HepG2 (cell line): ENCODE measurements at regions not wholly inside any gene's neighbourhood (a gene's known extent, or its start where the extent isn't known, plus 50 kb on each side); places are given as distances from the start of the nearest gene placed in this dataset.

Source experiments
- ATAC-seq: fragments of 200-7000 bp; cut with Tn5 transposase; 3 replicates; pipeline ENCODE4 v1.9.1; 2020; ENCODE audit warnings: mild to moderate bottlenecking, moderate library complexity
- BruUV-seq: library from RNA; stranded (reverse); fragments of 400-500 nt; replicated peaks from 2 replicates; lab custom pipeline; 2021; lab: Mats Ljungman, UMichigan
- CTCF ChIA-PET: fragments of 300-600 bp; formaldehyde crosslinking; extraction: SDS; loops from one replicate; lab custom pipeline; 2021; ENCODE audit warnings: low total read pairs, inconsistent platforms, low intra/inter-chr PET ratio; lab: Yijun Ruan, JAX
- POLR2A ChIA-PET: fragments of 350-600 bp; sonication (Branson Sonifier 250); formaldehyde crosslinking; loops from one replicate; lab custom pipeline; 2020; ENCODE audit warnings: antibody characterized with exemption, inconsistent platforms; lab: Yijun Ruan, JAX
- DNase-seq: peaks from one replicate; pipeline ENCODE4 v3.0.0-alpha.2; 2015; ENCODE audit warnings: low spot score
- FAIRE-seq: peaks from 3 replicates; lab custom pipeline; 2011; peaks lifted over from hg19 to GRCh38; lab: Jason Lieb, UNC
- H2AFZ ChIP-seq: one replicate; pipeline ENCODE4 v1.6.1; 2011; ENCODE audit warnings: low read length, inconsistent platforms
- H3K27ac ChIP-seq: fragments of 300-600 bp; 3 replicates; pipeline ENCODE4 v1.8.0; 2011; ENCODE audit warnings: mixed run types, mild to moderate bottlenecking, mixed read lengths, low read length, inconsistent platforms; ENCODE audit not compliant: insufficient read depth; ENCODE audit errors: extremely low read length
- H3K27me3 ChIP-seq, 2 experiments: fragments of 200-600 bp in 1 of 2; 2 replicates in 1 of 2; 3 replicates in 1 of 2; pipeline versions ENCODE4 v1.6.0 to v1.8.0; 2011; ENCODE audit warnings: low read length in 2 of 2, mild to moderate bottlenecking in 2 of 2, moderate library complexity in 2 of 2, inconsistent platforms in 1 of 2; ENCODE audit not compliant: insufficient read depth in 2 of 2, control insufficient read depth in 1 of 2
- H3K36me3 ChIP-seq, 2 experiments: fragments of 200-600 bp in 1 of 2; replicated peaks in 1 of 2; 2 replicates in 1 of 2; 3 replicates in 1 of 2; pipeline versions ENCODE4 v1.5.1 to v1.8.0; 2011; ENCODE audit warnings: low read length in 2 of 2, inconsistent platforms in 1 of 2; ENCODE audit not compliant: insufficient read depth in 2 of 2, control insufficient read depth in 1 of 2
- H3K4me1 ChIP-seq: 2 replicates; pipeline ENCODE4 v1.5.1; 2012; ENCODE audit warnings: low read length, inconsistent platforms; ENCODE audit not compliant: insufficient read depth
- H3K4me2 ChIP-seq: 2 replicates; pipeline ENCODE4 v1.6.0; 2011; ENCODE audit warnings: low read depth, low read length, inconsistent platforms
- H3K4me3 ChIP-seq, 3 experiments: fragments of 200-600 bp in 1 of 3; sonication (generic), shearing (Covaris generic) in 1 of 3; replicated peaks in 1 of 3; 2 replicates each; pipeline ENCODE4 v1.5.1; 2011 to 2016; ENCODE audit warnings: low read length in 3 of 3, inconsistent platforms in 2 of 3, low read depth in 2 of 3, mild to moderate bottlenecking in 2 of 3, control low read depth in 1 of 3, mixed read lengths in 1 of 3; ENCODE audit not compliant: insufficient read depth in 1 of 3
- H3K79me2 ChIP-seq: one replicate; pipeline ENCODE4 v1.6.1; 2011; ENCODE audit warnings: low read length, inconsistent platforms; ENCODE audit not compliant: insufficient read depth
- H3K9ac ChIP-seq: 2 replicates; pipeline ENCODE4 v1.6.0; 2011; ENCODE audit warnings: mild to moderate bottlenecking, low read depth, low read length, inconsistent platforms; ENCODE audit not compliant: insufficient read depth
- H3K9me3 ChIP-seq: 2 replicates; pipeline ENCODE4 v1.5.1; 2012; ENCODE audit warnings: mild to moderate bottlenecking, low read length
- H4K20me1 ChIP-seq: 2 replicates; pipeline ENCODE4 v1.6.0; 2011; ENCODE audit warnings: inconsistent platforms, mild to moderate bottlenecking, low read length, moderate library complexity; ENCODE audit not compliant: insufficient read depth
- CEBPB ChIP-seq: IDR thresholded peaks from 2 replicates; pipeline ENCODE4 v1.6.1; 2011; ENCODE audit warnings: low read depth, low read length, improper control_type of control experiment, borderline replicate concordance
- DMAP1 ChIP-seq: IDR thresholded peaks from 2 replicates; pipeline ENCODE4 v1.6.1; 2016
- ELF4 ChIP-seq: sonication (generic); formaldehyde crosslinking; IDR thresholded peaks from 2 replicates; pipeline ENCODE4 v1.5.0; 2020; ENCODE audit warnings: missing genetic modification reagents, mild to moderate bottlenecking, moderate library complexity, borderline replicate concordance
- ETV6 ChIP-seq: sonication (generic); formaldehyde crosslinking; conservative IDR thresholded peaks from 2 replicates; pipeline ENCODE4 v1.4.0; 2020; ENCODE audit warnings: missing genetic modification reagents
- HMGA1 ChIP-seq: sonication (generic); formaldehyde crosslinking; conservative IDR thresholded peaks from 2 replicates; pipeline ENCODE4 v1.4.0; 2020; ENCODE audit warnings: missing genetic modification reagents
- KAT2B ChIP-seq: fragments of 150-350 bp; IDR thresholded peaks from 2 replicates; pipeline ENCODE4 v1.6.1; 2014; ENCODE audit warnings: low read depth, low read length, borderline replicate concordance
- PAF1 ChIP-seq: IDR thresholded peaks from 2 replicates; pipeline ENCODE4 v1.6.1; 2016; ENCODE audit warnings: missing genetic modification reagents, missing compliant biosample characterization
- ZMAT3 ChIP-seq: sonication (generic); formaldehyde crosslinking; conservative IDR thresholded peaks from 2 replicates; pipeline ENCODE4 v1.7.0; 2021; ENCODE audit warnings: missing genetic modification reagents
- ZMYM4 ChIP-seq: sonication (generic); formaldehyde crosslinking; IDR thresholded peaks from 2 replicates; pipeline ENCODE4 v1.8.1; 2023; ENCODE audit warnings: mild to moderate bottlenecking, missing genetic modification reagents
- ZNF761 ChIP-seq: sonication (generic); formaldehyde crosslinking; conservative IDR thresholded peaks from 2 replicates; pipeline ENCODE4 v1.4.0; 2020; ENCODE audit warnings: mild to moderate bottlenecking, missing genetic modification reagents
- WGBS: methylation state at CpG from one replicate; pipeline ENCODE4 v1.1.6; 2017; ENCODE audit warnings: low lambda C conversion rate; 5-methylcytosine and 5-hydroxymethylcytosine counted together
- in situ Hi-C: cut with HindIII; loops from 2 replicates; pipeline ENCODE4 v1.10.0; 2017; ENCODE audit warnings: low pct_unique_long_range_greater_than_20kb; ENCODE audit not compliant: extremely low pct_ligation_motif_present
- intact Hi-C: fragments of 100-400 bp; cut with micrococcal nuclease; formaldehyde crosslinking; loops from one replicate; pipeline ENCODE4 v1.10.0; 2022; ENCODE audit not compliant: unreplicated experiment
- TF ChIP-seq, protein P1 (sequence below): sonication (generic); formaldehyde crosslinking; IDR thresholded peaks from 2 replicates; pipeline ENCODE4 v1.8.0; 2022; ENCODE audit warnings: missing genetic modification reagents, mild to moderate bottlenecking, borderline replicate concordance

DNA sequence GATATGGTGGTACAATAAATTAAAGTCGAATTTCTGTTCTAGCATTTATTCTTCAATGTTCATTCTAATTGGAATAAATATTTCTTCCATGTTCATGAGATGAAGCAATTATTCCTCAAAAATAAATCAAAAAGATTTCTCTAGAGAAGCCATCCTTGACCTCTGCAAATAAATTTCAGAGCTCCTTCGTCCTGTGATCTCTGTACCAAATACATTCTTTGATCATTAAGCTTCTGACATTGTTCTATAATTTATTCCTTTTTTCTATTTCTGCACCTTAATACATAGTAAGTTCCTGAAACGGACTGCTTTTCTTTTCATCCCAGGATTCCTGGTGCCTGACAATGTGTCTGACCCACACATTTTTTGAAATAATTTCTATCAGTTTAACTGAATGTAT lies 1039.3 kb upstream of the TYRP1 start (continued):
- TF ChIP-seq ZMAT3 (CRISPR knock-in tag) (no peak), KAT2B (no peak)
- TF ChIP-seq, all 625 proteins: peak for 0

DNA sequence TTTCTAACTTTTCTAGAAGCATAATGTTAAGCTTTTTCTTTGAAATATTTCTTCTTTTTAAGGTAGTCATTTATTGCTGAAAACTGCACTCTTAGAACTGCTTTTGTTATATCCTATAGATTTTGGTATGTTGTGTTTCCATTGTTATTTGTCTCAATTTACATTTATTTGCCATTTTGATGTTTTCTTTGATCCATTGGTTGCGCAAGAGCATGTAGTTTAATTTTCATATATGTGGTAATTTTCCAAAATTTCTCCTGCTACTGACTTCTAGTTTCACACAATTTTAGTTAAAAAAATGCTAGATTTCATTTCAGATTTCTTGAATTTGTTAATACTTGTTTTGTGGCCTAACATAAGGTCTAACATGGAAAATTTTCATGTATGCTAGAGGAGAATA lies 1029.3 kb upstream of the TYRP1 start:
- Histone ChIP-seq H3K4me2 (no peak overlapping the region), H3K9me3 (peaks cover 42% of the 10 kb centered on the region), H2AFZ (no peak overlapping the region), H3K27ac (no peak overlapping the region), H3K36me3 (no peaks in the 10 kb centered on the region), H3K4me1 (no peaks in the 10 kb centered on the region), H3K9ac (no peak overlapping the region), H4K20me1 (no peaks in the 10 kb centered on the region), H3K79me2 (no peaks in the 10 kb centered on the region), H3K4me3 (no peak overlapping the region), H3K27me3 (no peaks in the 10 kb centered on the region)
- ChIA-PET CTCF (no interaction called here), POLR2A (no interaction called here)
- intact Hi-C loops, result no loop called here
- in situ Hi-C loops, result no loop called here
- FAIRE-seq (no peak), ATAC-seq (no peak), DNase-seq (no peak)
- WGBS, result 48% methylated on average over 1 of the region's 1 CpG
- TF ChIP-seq ELF4 (no peak), HMGA1 (no peak), CEBPB (peak; percentile 50; the same call in 1 of the 2 replicates), PAF1 (CRISPR knock-in tag) (no peak), ZMYM4 (CRISPR knock-in tag) (no peak), ZNF761 (CRISPR knock-in tag) (no peak), ETV6 (no peak), DMAP1 (CRISPR knock-in tag) (no peak)
- TF ChIP-seq, protein P1, sequence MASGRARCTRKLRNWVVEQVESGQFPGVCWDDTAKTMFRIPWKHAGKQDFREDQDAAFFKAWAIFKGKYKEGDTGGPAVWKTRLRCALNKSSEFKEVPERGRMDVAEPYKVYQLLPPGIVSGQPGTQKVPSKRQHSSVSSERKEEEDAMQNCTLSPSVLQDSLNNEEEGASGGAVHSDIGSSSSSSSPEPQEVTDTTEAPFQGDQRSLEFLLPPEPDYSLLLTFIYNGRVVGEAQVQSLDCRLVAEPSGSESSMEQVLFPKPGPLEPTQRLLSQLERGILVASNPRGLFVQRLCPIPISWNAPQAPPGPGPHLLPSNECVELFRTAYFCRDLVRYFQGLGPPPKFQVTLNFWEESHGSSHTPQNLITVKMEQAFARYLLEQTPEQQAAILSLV (CRISPR knock-in tag), result no peak
- no TSS peak for BruUV-seq
